HG03103 (cell line): ENCODE measurements at regions not wholly inside any gene's neighbourhood (a gene's known extent, or its start where the extent isn't known, plus 50 kb on each side); places are given as distances from the start of the nearest gene placed in this dataset.

Experiments
- ATAC-seq: cut with Tn5 transposase; IDR thresholded peaks from one replicate; pipeline ENCODE4 v1.9.1; 2021; ENCODE audit warnings: low read depth; ENCODE audit not compliant: unreplicated experiment

GRCh38 chr10:70939441-70940003, 51.2 kb upstream of the PCBD1 start:
- ATAC-seq: no peak

GRCh38 chr10:70940834-70941568, 52.6 kb upstream of the PCBD1 start:
- ATAC-seq: no peak

- no peak for ATAC-seq
Observed at GRCh38 chr10:70942125-70942524, 53.8 kb upstream of the PCBD1 start.

- no peak for ATAC-seq
Observed at GRCh38 chr10:70942725-70943124, 54.4 kb upstream of the PCBD1 start.

- ATAC-seq: no peak
Observed at GRCh38 chr10:70943249-70943648, 54.9 kb upstream of the PCBD1 start.

GRCh38 chr10:70943841-70944466, 55.6 kb upstream of the PCBD1 start:
- no peak for ATAC-seq

- ATAC-seq: no peak
Observed at GRCh38 chr10:70950037-70950436, 61.7 kb upstream of the PCBD1 start.

GRCh38 chr10:70950801-70951200, 62.4 kb upstream of the PCBD1 start:
- no peak for ATAC-seq

- no peak for ATAC-seq
Observed at GRCh38 chr10:70952401-70952800, 64.0 kb upstream of the PCBD1 start.

- ATAC-seq: no peak
Observed at GRCh38 chr10:70952921-70953320, 64.6 kb upstream of the PCBD1 start.

- no peak for ATAC-seq
Observed at GRCh38 chr10:70954381-70955176, 66.2 kb upstream of the PCBD1 start.

- no peak for ATAC-seq
Observed at GRCh38 chr10:70956029-70956759, 67.8 kb upstream of the PCBD1 start.

- no peak for ATAC-seq
Observed at GRCh38 chr10:70958396-70958795, 70.0 kb upstream of the PCBD1 start.

- ATAC-seq: no peak
Observed at GRCh38 chr10:70960316-70960715, 72.0 kb upstream of the PCBD1 start.

GRCh38 chr10:70960783-70961570, 72.6 kb upstream of the PCBD1 start:
- ATAC-seq: no peak

GRCh38 chr10:70962686-70963085, 74.3 kb upstream of the PCBD1 start:
- ATAC-seq: no peak

GRCh38 chr10:70963271-70963670, 74.9 kb upstream of the PCBD1 start:
- ATAC-seq: no peak

GRCh38 chr10:70964245-70964644, 75.9 kb upstream of the PCBD1 start:
- no peak for ATAC-seq

- no peak for ATAC-seq
Observed at GRCh38 chr10:70964881-70965280, 76.5 kb upstream of the PCBD1 start.

- no peak for ATAC-seq
Observed at GRCh38 chr10:70965566-70965965, 77.2 kb upstream of the PCBD1 start.
